Keratinocyte (primary cell): ENCODE measurements at regions not wholly inside any gene's neighbourhood (a gene's known extent, or its start where the extent isn't known, plus 50 kb on each side); places are given as distances from the start of the nearest gene placed in this dataset.

ENCODE experiments used
- DNase-seq: peaks from one replicate; pipeline ENCODE4 v3.0.0-alpha.2; 2011; ENCODE audit warnings: low read depth, missing footprints, low spot score
- FAIRE-seq: peaks from 2 replicates; lab custom pipeline; 2011; peaks lifted over from hg19 to GRCh38; lab: Jason Lieb, UNC
- H2AFZ ChIP-seq: 2 replicates; pipeline ENCODE4 v1.6.0; 2012; ENCODE audit warnings: low read length, control low read depth, inconsistent platforms; ENCODE audit not compliant: control insufficient read depth
- H3K27ac ChIP-seq: 2 replicates; pipeline ENCODE4 v1.5.1; 2011; ENCODE audit warnings: low read length; ENCODE audit not compliant: control insufficient read depth, insufficient read depth
- H3K27me3 ChIP-seq: 3 replicates; pipeline ENCODE4 v1.6.0; 2011; ENCODE audit warnings: low read length; ENCODE audit not compliant: control insufficient read depth, insufficient read depth; ENCODE audit errors: extremely low read depth
- H3K36me3 ChIP-seq, 2 experiments: 2 replicates in 1 of 2; 3 replicates in 1 of 2; pipeline ENCODE4 v1.5.1; 2011; ENCODE audit warnings: low read length in 2 of 2, mild to moderate bottlenecking in 1 of 2; ENCODE audit not compliant: control insufficient read depth in 2 of 2, insufficient read depth in 2 of 2; ENCODE audit errors: extremely low read depth in 1 of 2
- H3K4me1 ChIP-seq: 3 replicates; pipeline ENCODE4 v1.5.1; 2011; ENCODE audit warnings: low read length; ENCODE audit not compliant: control insufficient read depth, insufficient read depth; ENCODE audit errors: extremely low read depth
- H3K4me2 ChIP-seq: 3 replicates; pipeline ENCODE4 v1.6.0; 2011; ENCODE audit warnings: low read depth, low read length; ENCODE audit not compliant: control insufficient read depth, insufficient read depth; ENCODE audit errors: extremely low read depth
- H3K4me3 ChIP-seq, 3 experiments: fragments of 200-600 bp in 1 of 3; sonication (generic) in 1 of 3; 2 replicates in 2 of 3; 3 replicates in 1 of 3; pipeline ENCODE4 v1.5.1; 2011 to 2016; ENCODE audit warnings: low read length in 3 of 3, mild to moderate bottlenecking in 3 of 3, control low read depth in 2 of 3, inconsistent platforms in 1 of 3, low read depth in 1 of 3, mixed read lengths in 1 of 3, mixed run types in 1 of 3, moderate library complexity in 1 of 3; ENCODE audit not compliant: control insufficient read depth in 2 of 3, insufficient read depth in 2 of 3; ENCODE audit errors: extremely low read depth in 1 of 3
- H3K79me2 ChIP-seq: 2 replicates; pipeline ENCODE4 v1.6.0; 2012; ENCODE audit warnings: low read length; ENCODE audit not compliant: control insufficient read depth, insufficient read depth
- H3K9ac ChIP-seq: 3 replicates; pipeline ENCODE4 v1.6.0; 2011; ENCODE audit warnings: low read length; ENCODE audit not compliant: control insufficient read depth, insufficient read depth; ENCODE audit errors: extremely low read depth
- H3K9me1 ChIP-seq: 3 replicates; pipeline ENCODE4 v1.6.0; 2011; ENCODE audit warnings: low read length; ENCODE audit not compliant: control insufficient read depth, insufficient read depth; ENCODE audit errors: extremely low read depth
- H3K9me3 ChIP-seq: 2 replicates; pipeline ENCODE4 v1.5.1; 2012; ENCODE audit warnings: low read depth, low read length; ENCODE audit not compliant: control insufficient read depth
- H4K20me1 ChIP-seq: 3 replicates; pipeline ENCODE4 v1.6.0; 2011; ENCODE audit warnings: low read length; ENCODE audit not compliant: control insufficient read depth, insufficient read depth; ENCODE audit errors: extremely low read depth
- CTCF ChIP-seq, 3 experiments: IDR thresholded peaks in 1 of 3; conservative IDR thresholded peaks in 1 of 3; optimal IDR thresholded peaks in 1 of 3; 2 replicates in 2 of 3; 3 replicates in 1 of 3; pipeline versions ENCODE3 to v1.5.1; 2011; ENCODE audit warnings: low read length in 3 of 3, mild to moderate bottlenecking in 3 of 3, moderate library complexity in 2 of 3, control low read depth in 1 of 3, inconsistent platforms in 1 of 3; ENCODE audit not compliant: insufficient read depth in 2 of 3; ENCODE audit errors: extremely low read depth in 1 of 3
- EZH2 ChIP-seq: IDR thresholded peaks from one replicate; pipeline ENCODE4 v1.6.1; 2012; ENCODE audit warnings: inconsistent platforms, mild to moderate bottlenecking, low read length, moderate library complexity
- dilution Hi-C: fragments of 300-500 bp; cut with MboI; formaldehyde crosslinking; loops from one replicate; pipeline ENCODE4 v1.7.0; 2020; ENCODE audit warnings: low sequenced_read_pairs; ENCODE audit not compliant: extremely low pct_ligation_motif_present

- Histone ChIP-seq H3K9ac (no peak overlapping the region), H3K27me3 (no peaks in the 10 kb centered on the region), H3K27ac (no peak overlapping the region), H3K79me2 (no peaks in the 10 kb centered on the region), H3K4me2 (no peak overlapping the region), H3K36me3 (no peaks in the 10 kb centered on the region), H3K9me3 (no peaks in the 10 kb centered on the region), H3K4me3 (no peak overlapping the region), H3K9me1 (no peaks in the 10 kb centered on the region), H2AFZ (no peak overlapping the region), H4K20me1 (no peaks in the 10 kb centered on the region), H3K4me1 (no peaks in the 10 kb centered on the region)
- dilution Hi-C loops = no loop called here
- TF ChIP-seq CTCF (optimal IDR thresholded peaks at IDR 0.05 in 1 of 3, IDR thresholded peaks at IDR 0.05 in 1 of 3, conservative IDR thresholded peaks at IDR 0.05 in 1 of 3; ENCODE audit: extremely low read depth in 1 of 3, insufficient read depth in 2 of 3, low read length in 3 of 3) (no peak), EZH2 (no peak)
- no peak for DNase-seq
- no peak for FAIRE-seq
Measured at GRCh38 chr16:59881376-59881775, 1147.3 kb upstream of the GOT2 start.

GRCh38 chr16:59880611-59881010, 1146.5 kb upstream of the GOT2 start:
- H3K4me2 ChIP-seq = no peak overlapping the region
- H3K79me2 ChIP-seq = no peaks in the 10 kb centered on the region
- H3K27me3 ChIP-seq = no peaks in the 10 kb centered on the region
- dilution Hi-C loops = no loop called here
- no peak for TF ChIP-seq CTCF (optimal IDR thresholded peaks at IDR 0.05 in 1 of 3, IDR thresholded peaks at IDR 0.05 in 1 of 3, conservative IDR thresholded peaks at IDR 0.05 in 1 of 3; ENCODE audit: extremely low read depth in 1 of 3, insufficient read depth in 2 of 3, low read length in 3 of 3)
- no peak for TF ChIP-seq EZH2
- H4K20me1 ChIP-seq = no peaks in the 10 kb centered on the region
- FAIRE-seq = no peak
- no peak for DNase-seq
- H3K36me3 ChIP-seq = no peaks in the 10 kb centered on the region
- H2AFZ ChIP-seq = no peak overlapping the region
- H3K4me1 ChIP-seq = no peaks in the 10 kb centered on the region
- no peak overlapping the region for H3K4me3 ChIP-seq
- H3K9ac ChIP-seq = no peak overlapping the region
- no peaks in the 10 kb centered on the region for H3K9me3 ChIP-seq
- no peaks in the 10 kb centered on the region for H3K9me1 ChIP-seq
- no peak overlapping the region for H3K27ac ChIP-seq
